Limb (tissue), 2 donors: ENCODE measurements at regions not wholly inside any gene's neighbourhood (a gene's known extent, or its start where the extent isn't known, plus 50 kb on each side); places are given as distances from the start of the nearest gene placed in this dataset.

Experiments used
- DNase-seq, 2 donors: peaks; one replicate each; pipeline ENCODE4 v3.0.0-alpha.2; 2016; ENCODE audit errors: extremely low spot score in 2 of 2

- DNase-seq: no peak
Measured at GRCh38 chr22:26846076-26846475, 188.7 kb downstream of the MIAT start.

DNA sequence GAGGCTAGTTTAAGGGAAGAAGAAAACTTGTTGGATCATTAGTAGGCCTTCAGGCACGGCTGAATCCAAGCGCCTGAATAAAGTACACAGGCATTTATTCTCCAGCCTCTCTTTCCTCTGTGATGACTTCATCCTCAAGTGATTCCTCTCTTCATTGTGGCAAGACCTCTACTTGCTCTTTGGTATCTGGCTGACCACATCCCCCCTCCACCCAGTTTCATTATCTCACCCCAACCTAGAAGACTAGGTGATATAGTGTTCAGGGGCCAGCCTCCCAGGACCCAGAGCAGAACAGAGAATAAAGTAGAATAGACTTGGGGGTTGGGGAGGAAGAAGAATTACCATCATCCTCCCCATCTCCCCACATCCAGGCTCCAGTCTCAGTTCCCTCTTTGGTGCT is 189.3 kb downstream of the MIAT start:
- no peak for DNase-seq

- DNase-seq: no peak
Measured at GRCh38 chr22:26847046-26847445, 189.7 kb downstream of the MIAT start.

GRCh38 chr22:26847816-26848215 is 190.4 kb downstream of the MIAT start:
- no peak for DNase-seq

DNA sequence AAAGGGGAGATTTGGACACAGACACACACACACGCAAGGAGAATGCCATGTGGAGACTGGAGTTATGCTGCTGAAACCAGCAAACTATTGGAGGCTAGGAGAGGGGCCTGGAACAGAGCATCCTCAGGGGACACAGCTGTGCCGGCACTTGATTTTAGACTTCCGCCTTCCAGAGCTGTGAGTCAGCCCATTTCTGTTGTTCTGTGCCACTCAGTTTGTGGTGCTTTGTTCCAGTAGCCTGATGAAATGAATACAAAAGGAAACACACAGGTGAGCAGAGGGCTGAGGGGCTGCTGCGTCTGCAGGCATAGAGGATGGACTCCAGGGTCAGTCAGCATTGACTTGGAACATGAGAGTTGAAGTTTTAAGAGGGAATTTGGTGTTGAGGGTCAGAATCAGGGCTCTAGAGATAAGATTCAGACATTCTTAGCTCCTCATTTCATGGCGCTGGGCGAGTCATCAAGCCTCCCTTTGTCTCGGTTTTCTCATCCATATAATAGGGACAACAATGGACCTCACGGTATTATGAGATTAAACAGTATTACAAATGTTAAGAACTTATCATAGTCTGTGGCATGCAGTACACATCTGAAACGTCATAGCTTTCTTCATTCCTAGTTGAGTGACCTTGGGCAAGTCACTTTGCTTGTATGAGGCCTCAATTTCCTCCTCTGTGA is 191.0 kb downstream of the MIAT start:
- DNase-seq: no peak

DNA sequence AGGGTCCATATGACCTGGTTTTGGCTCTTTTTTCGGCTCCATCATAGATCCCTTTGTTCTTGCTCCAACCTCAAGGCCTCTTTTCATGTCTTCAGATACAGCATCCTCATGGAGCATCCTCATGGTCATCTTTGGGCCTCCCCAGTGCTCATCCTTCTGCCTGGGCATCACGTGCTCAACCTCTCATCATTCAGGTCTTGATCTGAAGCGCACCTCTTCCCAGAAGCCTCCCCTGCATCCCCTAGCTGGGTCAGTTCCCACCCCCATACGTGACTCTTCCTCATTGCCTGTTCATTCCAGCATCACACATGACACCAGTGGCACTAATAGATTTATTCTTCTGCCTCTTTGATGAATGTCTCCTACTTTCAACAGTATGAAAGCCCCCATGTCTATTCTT is 192.2 kb downstream of the MIAT start:
- no peak for DNase-seq

DNA sequence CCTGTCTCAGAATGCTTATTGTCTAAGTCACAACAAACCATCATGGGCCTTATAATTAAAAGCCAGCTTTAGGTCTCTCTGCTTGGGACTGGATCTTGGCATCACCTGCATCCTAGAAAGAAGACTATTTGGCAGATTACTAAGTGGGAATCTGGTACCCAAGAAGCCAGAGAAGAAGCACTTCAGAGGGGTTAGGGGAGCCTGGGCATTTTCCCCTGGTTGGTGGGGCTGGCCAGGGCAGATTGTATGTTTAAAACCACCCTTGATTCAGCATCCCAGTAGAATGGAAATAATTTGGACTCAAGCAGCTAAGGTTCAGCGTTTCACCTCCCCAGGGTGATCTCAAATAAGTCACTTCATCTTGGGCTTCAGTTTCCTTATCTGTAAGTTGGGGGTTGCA is 193.7 kb downstream of the MIAT start:
- no peak for DNase-seq

GRCh38 chr22:26852176-26852575 is 194.8 kb downstream of the MIAT start:
- no peak for DNase-seq

DNA sequence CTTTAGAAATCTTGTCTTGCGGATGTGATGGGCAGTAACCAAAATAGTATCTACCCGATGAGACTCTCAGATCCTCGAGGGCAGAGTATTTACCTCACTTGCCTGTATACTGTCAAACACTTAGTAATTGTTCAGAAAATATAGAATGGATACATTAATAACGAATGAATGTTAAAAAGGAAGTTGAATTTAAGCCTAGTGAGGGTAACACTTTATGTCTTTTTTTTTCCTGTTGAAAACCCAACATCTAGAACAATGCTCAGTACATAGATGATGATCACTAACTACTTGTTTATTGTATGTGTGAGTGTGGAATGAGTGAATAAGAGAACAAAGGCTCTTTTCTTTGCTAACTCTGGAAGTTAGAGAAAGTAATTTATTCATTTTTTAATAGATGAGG is 195.7 kb downstream of the MIAT start:
- no peak for DNase-seq

DNA sequence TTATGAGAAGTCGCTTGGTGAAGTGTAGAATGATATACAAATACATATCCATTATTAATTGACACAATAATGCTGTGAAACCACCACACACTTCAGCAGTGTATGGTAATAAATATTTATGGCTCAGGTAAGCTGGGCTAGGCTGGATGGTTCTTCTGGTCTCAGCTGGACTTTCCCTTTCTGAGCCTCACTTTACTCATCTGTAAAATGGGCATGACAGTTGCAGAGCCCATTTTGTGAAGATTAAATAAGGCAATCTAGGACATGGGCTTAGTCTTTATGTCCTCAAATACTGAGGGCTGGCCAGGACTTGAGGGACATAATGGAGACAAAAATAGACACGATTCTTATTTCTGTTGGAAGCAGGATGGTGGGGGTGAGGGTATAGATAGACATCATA is 196.1 kb downstream of the MIAT start:
- DNase-seq: no peak

DNA sequence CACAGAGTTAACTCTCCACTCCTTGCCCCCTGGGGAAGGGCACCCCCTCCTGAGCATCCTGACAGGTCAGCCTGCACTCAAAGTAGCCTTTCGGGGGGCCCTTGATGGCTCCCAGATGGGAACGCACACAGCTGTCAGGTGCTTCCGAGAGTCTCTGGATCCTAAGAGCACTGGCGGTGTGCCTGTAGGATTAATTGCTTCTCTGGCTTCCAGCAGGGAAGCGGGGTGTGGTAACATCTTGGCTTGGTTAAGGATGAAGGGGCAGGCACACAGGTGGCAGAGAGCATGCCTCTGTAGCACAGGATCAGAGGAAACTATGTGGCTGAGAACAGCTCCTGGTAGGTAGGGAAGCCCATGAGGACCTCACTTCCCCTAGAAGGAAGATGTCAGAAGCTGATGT is 199.8 kb downstream of the MIAT start:
- DNase-seq: no peak

DNA sequence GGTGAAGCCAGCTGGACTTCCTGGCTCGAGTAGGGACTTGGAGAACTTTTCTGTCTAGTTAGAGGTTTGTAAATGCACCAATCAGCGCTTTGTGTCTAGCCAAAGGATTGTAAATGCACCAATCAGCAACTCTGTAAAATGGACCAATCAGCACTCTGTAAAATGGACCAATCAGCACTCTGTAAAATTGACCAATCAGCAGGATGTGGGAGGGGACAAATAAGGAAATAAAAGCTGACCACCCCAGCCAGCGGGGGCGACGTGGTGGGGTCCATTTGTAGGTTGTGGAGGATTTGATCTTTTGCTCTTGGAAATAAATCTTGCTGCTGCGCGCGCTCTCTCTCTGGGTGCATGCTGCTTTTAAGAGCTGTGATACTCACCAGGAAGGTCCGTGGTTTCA is 202.9 kb downstream of the MIAT start:
- no peak for DNase-seq

DNA sequence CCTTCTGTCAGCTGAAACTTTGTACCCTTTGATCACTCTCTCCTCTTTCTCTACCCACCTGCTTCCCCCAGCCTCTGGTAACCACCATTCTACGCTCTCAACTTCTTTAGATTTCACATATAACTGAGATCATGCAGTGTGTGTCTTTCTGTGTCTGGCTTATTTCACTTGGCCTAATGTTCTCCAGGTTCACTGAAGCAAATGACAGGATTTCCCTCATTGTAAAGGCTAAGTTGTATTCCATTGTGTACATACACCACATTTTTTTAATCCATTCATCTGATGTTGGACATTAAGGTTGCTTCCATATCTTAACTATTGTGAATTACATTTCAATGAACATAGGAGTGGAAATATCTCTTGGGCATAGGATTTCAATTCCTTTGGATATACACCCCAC is 207.6 kb downstream of the MIAT start:
- DNase-seq: no peak

- DNase-seq: no peak
Measured at GRCh38 chr22:26883393-26883792, 226.0 kb downstream of the MIAT start.

DNA sequence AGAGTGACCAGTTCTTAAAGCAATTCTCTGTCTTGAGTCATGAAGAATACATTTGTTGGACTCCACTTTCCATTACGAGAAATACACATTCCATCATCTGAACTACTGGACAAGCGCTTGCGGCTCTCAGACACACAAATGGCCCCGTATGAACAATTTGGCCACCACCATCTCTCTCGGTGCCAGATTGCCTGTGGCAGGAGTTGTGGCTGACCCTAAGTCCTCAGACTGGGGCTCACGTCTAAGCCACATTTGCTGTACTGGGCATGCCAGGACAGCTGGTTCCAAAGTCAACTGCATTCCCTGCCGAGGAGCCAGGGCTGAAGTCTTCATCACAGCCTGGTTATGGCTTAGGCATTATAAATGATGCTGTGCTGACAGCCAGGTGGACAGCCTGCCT is 227.5 kb downstream of the MIAT start:
- DNase-seq: no peak

DNA sequence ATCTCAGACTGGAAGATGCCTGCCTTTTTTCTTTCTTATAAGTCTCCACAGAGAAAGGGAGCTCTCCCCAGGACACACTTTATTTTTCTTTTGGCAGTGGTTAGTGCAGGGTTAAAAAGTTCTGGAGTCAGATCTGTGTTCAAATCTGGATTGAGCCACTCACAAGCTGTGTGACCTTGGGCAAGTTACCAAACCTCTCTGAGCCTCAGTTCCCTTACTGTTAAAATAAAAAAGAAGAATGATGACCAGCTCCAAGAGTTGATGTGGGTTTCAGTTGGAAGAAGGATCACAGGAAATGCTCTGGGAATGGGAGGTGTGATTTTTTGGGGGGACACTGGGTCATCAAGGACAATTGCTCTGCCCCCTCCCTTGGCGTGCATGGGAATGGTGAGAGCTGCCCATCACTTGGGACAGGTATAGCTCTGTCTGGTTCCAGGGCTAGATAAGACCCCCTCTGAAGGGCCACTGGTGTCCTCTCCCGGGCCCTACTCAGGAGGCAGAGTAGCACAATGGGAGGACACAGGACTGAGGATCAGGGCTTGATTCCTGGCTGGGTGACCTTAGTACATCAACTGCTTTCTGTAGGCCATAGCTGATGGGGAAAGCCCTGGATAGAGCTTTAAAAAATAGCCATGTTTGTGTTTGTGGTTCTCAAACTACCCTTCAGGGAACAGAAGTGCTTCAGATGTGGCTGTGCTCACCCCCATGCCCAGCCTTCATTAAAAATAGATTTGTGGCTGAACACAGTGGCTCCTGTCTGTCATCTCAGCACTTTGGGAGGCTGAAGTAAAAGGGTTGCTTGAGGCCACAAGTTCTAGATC is 228.3 kb downstream of the MIAT start:
- no peak for DNase-seq

GRCh38 chr22:26887456-26887855 is 230.1 kb downstream of the MIAT start:
- DNase-seq: peak in 1 of 2 donors; percentile 69

- DNase-seq: no peak
Measured at GRCh38 chr22:26887916-26888315, 230.5 kb downstream of the MIAT start.

GRCh38 chr22:26888887-26889286 is 231.5 kb downstream of the MIAT start:
- DNase-seq: no peak

DNA sequence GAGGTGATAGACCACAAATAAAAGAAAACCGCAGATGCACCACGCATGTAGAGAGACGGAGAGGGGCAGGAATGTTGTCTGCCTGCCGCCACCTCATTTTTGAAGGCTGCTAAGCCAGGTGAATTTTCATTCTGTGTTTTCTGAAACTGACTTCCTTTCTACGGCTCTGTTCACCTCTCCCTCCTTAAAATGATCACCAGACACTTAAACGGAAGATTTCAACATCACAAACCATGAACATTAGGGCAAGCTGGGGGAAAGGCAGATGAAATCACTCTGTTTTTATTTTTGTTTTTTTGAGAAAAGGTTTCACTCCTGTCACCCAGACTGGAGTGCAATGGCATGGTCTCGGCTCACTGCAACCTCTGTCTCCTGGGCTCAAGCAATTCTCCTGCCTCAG is 232.4 kb downstream of the MIAT start:
- no peak for DNase-seq

DNA sequence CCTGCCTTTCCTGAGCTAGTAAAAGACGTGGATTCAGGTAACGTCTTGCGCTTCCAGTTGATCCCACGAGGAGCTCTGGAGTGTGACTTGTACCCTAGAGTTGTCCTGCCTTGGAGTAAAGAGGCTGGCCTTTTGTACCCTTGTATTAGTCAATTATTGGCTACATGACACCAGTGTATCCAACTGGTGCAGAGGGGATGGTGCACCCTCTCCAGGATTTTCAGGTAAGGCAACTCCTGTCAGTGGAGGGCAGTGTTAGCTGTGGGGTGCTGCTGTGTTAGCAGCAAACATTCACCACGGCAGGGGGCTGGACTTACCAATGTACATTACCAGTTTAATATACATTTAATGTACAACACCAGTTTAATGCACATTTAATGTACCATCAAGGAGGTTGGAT is 233.5 kb downstream of the MIAT start:
- DNase-seq: no peak

- DNase-seq: no peak
Measured at GRCh38 chr22:26891429-26891828, 234.0 kb downstream of the MIAT start.
